H1 (cell line): ENCODE measurements at regions not wholly inside any gene's neighbourhood (a gene's known extent, or its start where the extent isn't known, plus 50 kb on each side); places are given as distances from the start of the nearest gene placed in this dataset.

ENCODE experiments used
- CTCF ChIA-PET: fragments of 300-600 bp; sonication (Branson Sonifier 250); formaldehyde crosslinking; loops from one replicate; lab custom pipeline; 2021; ENCODE audit not compliant: partially characterized antibody; lab: Charles Lee
- POLR2A ChIA-PET: fragments of 300-600 bp; sonication (Branson Sonifier 250); formaldehyde crosslinking; loops from one replicate; lab custom pipeline; 2021; ENCODE audit warnings: inconsistent platforms; ENCODE audit not compliant: partially characterized antibody; lab: Charles Lee
- DNase-seq, 2 experiments: peaks; one replicate each; pipeline versions ENCODE4 v3.0.0 to v3.0.0-alpha.2; 2010 to 2022; ENCODE audit warnings: low spot score in 2 of 2, low read depth in 1 of 2, mixed read lengths in 1 of 2
- FAIRE-seq: peaks from 2 replicates; lab custom pipeline; 2011; peaks lifted over from hg19 to GRCh38; lab: Jason Lieb, UNC
- H2AFZ ChIP-seq: 2 replicates; pipeline ENCODE4 v1.8.1; 2012; ENCODE audit warnings: low read length, inconsistent platforms
- H2AK5ac ChIP-seq: 2 replicates; pipeline ENCODE4 v1.6.1; 2013; ENCODE audit warnings: low read depth, low read length
- H2BK120ac ChIP-seq: replicated peaks from 2 replicates; pipeline ENCODE3; 2013; ENCODE audit warnings: low read depth, low read length, inconsistent platforms
- H2BK12ac ChIP-seq: 2 replicates; pipeline ENCODE4 v1.6.1; 2013; ENCODE audit warnings: low read depth, low read length
- H2BK15ac ChIP-seq: 2 replicates; pipeline ENCODE4 v1.6.1; 2013; ENCODE audit warnings: low read length
- H2BK20ac ChIP-seq: 2 replicates; pipeline ENCODE4 v1.6.1; 2013; ENCODE audit warnings: low read length
- H2BK5ac ChIP-seq: 2 replicates; pipeline ENCODE4 v1.6.1; 2013; ENCODE audit warnings: low read depth, low read length
- H3K14ac ChIP-seq: 2 replicates; pipeline ENCODE4 v1.6.1; 2013; ENCODE audit warnings: inconsistent platforms; ENCODE audit not compliant: insufficient read length
- H3K18ac ChIP-seq: 2 replicates; pipeline ENCODE4 v1.6.1; 2013; ENCODE audit warnings: low read length; ENCODE audit errors: extremely low read depth
- H3K23ac ChIP-seq: 2 replicates; pipeline ENCODE4 v1.6.1; 2013; ENCODE audit warnings: inconsistent platforms; ENCODE audit not compliant: insufficient read length
- H3K23me2 ChIP-seq: 2 replicates; pipeline ENCODE4 v1.6.1; 2013; ENCODE audit warnings: low read depth, low read length
- H3K27ac ChIP-seq: 2 replicates; pipeline ENCODE4 v1.6.1; 2011; ENCODE audit warnings: low read depth, low read length, inconsistent platforms
- H3K27me3 ChIP-seq, 4 experiments: replicated peaks in 1 of 4; 1 replicate in 1 of 4; 2 replicates in 3 of 4; pipeline versions ENCODE4 v1.6.1 to v1.8.1; 2011 to 2013; ENCODE audit warnings: low read length in 3 of 4, mild to moderate bottlenecking in 3 of 4, inconsistent platforms in 2 of 4, mixed read lengths in 2 of 4, moderate library complexity in 1 of 4; ENCODE audit not compliant: control insufficient read depth in 3 of 4, insufficient read depth in 3 of 4; ENCODE audit errors: extremely low read depth in 1 of 4
- H3K36me3 ChIP-seq, 4 experiments: 2 replicates each; pipeline versions ENCODE4 v1.6.1 to v1.8.1; 2011 to 2013; ENCODE audit warnings: mild to moderate bottlenecking in 4 of 4, low read length in 3 of 4, moderate library complexity in 2 of 4, control low read depth in 1 of 4, inconsistent platforms in 1 of 4; ENCODE audit not compliant: insufficient read depth in 4 of 4, control insufficient read depth in 2 of 4
- H3K4ac ChIP-seq: replicated peaks from 2 replicates; pipeline ENCODE3; 2013; ENCODE audit warnings: low read length, low read depth, mixed read lengths, inconsistent platforms; ENCODE audit not compliant: insufficient read length
- H3K4me1 ChIP-seq, 4 experiments: replicated peaks in 1 of 4; 1 replicate in 1 of 4; 2 replicates in 3 of 4; pipeline versions ENCODE4 v1.6.1 to v1.8.1; 2011 to 2013; ENCODE audit warnings: low read length in 3 of 4, inconsistent platforms in 2 of 4, mixed read lengths in 1 of 4; ENCODE audit not compliant: insufficient read depth in 4 of 4, control insufficient read depth in 3 of 4
- H3K4me2 ChIP-seq, 2 experiments: 2 replicates each; pipeline versions ENCODE4 v1.6.1 to v1.8.1; 2011 to 2013; ENCODE audit warnings: low read depth in 2 of 2, low read length in 2 of 2, control low read depth in 1 of 2, inconsistent platforms in 1 of 2, mild to moderate bottlenecking in 1 of 2; ENCODE audit not compliant: insufficient read depth in 1 of 2
- H3K4me3 ChIP-seq, 4 experiments: fragments of 200-600, 300-600 bp in 1 of 4; sonication (generic), shearing (Covaris generic), sonication (Bioruptor Twin) in 1 of 4; 2 replicates each; pipeline versions ENCODE4 v1.5.1 to v1.8.1; 2011 to 2016; ENCODE audit warnings: low read length in 4 of 4, low read depth in 3 of 4, control low read depth in 2 of 4, inconsistent platforms in 2 of 4, mild to moderate bottlenecking in 2 of 4, mixed read lengths in 1 of 4, moderate library complexity in 1 of 4; ENCODE audit not compliant: insufficient read depth in 2 of 4; ENCODE audit errors: extremely low read depth in 1 of 4
- H3K56ac ChIP-seq: replicated peaks from 2 replicates; pipeline ENCODE3; 2013; ENCODE audit warnings: low read depth, mild to moderate bottlenecking, mixed read lengths, low read length, inconsistent platforms; ENCODE audit not compliant: insufficient read length
- H3K79me1 ChIP-seq: 2 replicates; pipeline ENCODE4 v1.6.1; 2013; ENCODE audit warnings: low read depth, low read length, control low read depth
- H3K79me2 ChIP-seq, 2 experiments: 2 replicates each; pipeline versions ENCODE4 v1.6.1 to v1.8.1; 2012 to 2013; ENCODE audit warnings: low read length in 2 of 2, mild to moderate bottlenecking in 2 of 2, inconsistent platforms in 1 of 2; ENCODE audit not compliant: insufficient read depth in 2 of 2, control insufficient read depth in 1 of 2
- H3K9ac ChIP-seq, 4 experiments: replicated peaks in 1 of 4; 1 replicate in 1 of 4; 2 replicates in 3 of 4; pipeline versions ENCODE4 v1.6.1 to v1.8.1; 2011 to 2013; ENCODE audit warnings: low read depth in 3 of 4, low read length in 3 of 4, control low read depth in 2 of 4, mild to moderate bottlenecking in 2 of 4, moderate library complexity in 2 of 4, inconsistent platforms in 1 of 4; ENCODE audit errors: extremely low read depth in 1 of 4
- H3K9me3 ChIP-seq, 2 experiments: 2 replicates each; pipeline versions ENCODE4 v1.6.1 to v1.8.1; 2012 to 2013; ENCODE audit warnings: mild to moderate bottlenecking in 2 of 2, moderate library complexity in 2 of 2, control low read depth in 1 of 2, inconsistent platforms in 1 of 2, low read depth in 1 of 2, low read length in 1 of 2, mixed read lengths in 1 of 2; ENCODE audit not compliant: insufficient read depth in 2 of 2
- H4K20me1 ChIP-seq, 2 experiments: replicated peaks in 1 of 2; 2 replicates each; pipeline versions ENCODE3 to v1.8.1; 2011 to 2013; ENCODE audit warnings: inconsistent platforms in 2 of 2, low read length in 2 of 2, mild to moderate bottlenecking in 1 of 2; ENCODE audit not compliant: insufficient read depth in 2 of 2, control insufficient read depth in 1 of 2
- H4K5ac ChIP-seq: 2 replicates; pipeline ENCODE4 v1.6.1; 2013; ENCODE audit warnings: low read length, low read depth, mixed read lengths, inconsistent platforms; ENCODE audit not compliant: insufficient read length
- H4K8ac ChIP-seq: 2 replicates; pipeline ENCODE4 v1.8.0; 2013; ENCODE audit warnings: mild to moderate bottlenecking, moderate library complexity, low read length, inconsistent platforms; ENCODE audit not compliant: insufficient read depth; ENCODE audit errors: extremely low read depth
- H4K91ac ChIP-seq: replicated peaks from 2 replicates; pipeline ENCODE3; 2013; ENCODE audit warnings: low read length, mixed read lengths, inconsistent platforms; ENCODE audit not compliant: insufficient read length
- SIN3A ChIP-seq, 2 experiments: IDR thresholded peaks in 1 of 2; conservative IDR thresholded peaks in 1 of 2; 2 replicates each; pipeline ENCODE4 v1.6.1; 2011 to 2012; ENCODE audit warnings: low read length in 2 of 2, improper control_type of control experiment in 1 of 2, low read depth in 1 of 2, mild to moderate bottlenecking in 1 of 2
- SIRT6 ChIP-seq: IDR thresholded peaks from one replicate; pipeline ENCODE4 v1.7.1; 2012; ENCODE audit warnings: low read length, inconsistent platforms
- SP1 ChIP-seq: IDR thresholded peaks from 2 replicates; pipeline ENCODE4 v1.6.1; 2011; ENCODE audit warnings: low read depth, low read length
- TBP ChIP-seq: IDR thresholded peaks from 2 replicates; pipeline ENCODE4 v1.6.1; 2011; ENCODE audit warnings: low read depth, low read length, improper control_type of control experiment
- TCF12 ChIP-seq: IDR thresholded peaks from 2 replicates; pipeline ENCODE4 v1.6.1; 2011; ENCODE audit warnings: low read depth, mild to moderate bottlenecking, low read length
- WGBS, 2 experiments: shearing (Covaris generic) in 1 of 2; methylation state at CpG; one replicate each; pipeline versions ENCODE4 v1.1.6 to v1.1.7; 2013 to 2015; ENCODE audit warnings: low lambda C conversion rate in 2 of 2, mixed read lengths in 2 of 2, inconsistent platforms in 1 of 2, low coverage in 1 of 2, missing lambda C conversion rate in 1 of 2; ENCODE audit not compliant: insufficient replicate concordance in 2 of 2, insufficient coverage in 1 of 2, insufficient read length in 1 of 2; ENCODE audit errors: extremely low coverage in 1 of 2, missing lambda C conversion rate in 1 of 2; 5-methylcytosine and 5-hydroxymethylcytosine counted together

DNA sequence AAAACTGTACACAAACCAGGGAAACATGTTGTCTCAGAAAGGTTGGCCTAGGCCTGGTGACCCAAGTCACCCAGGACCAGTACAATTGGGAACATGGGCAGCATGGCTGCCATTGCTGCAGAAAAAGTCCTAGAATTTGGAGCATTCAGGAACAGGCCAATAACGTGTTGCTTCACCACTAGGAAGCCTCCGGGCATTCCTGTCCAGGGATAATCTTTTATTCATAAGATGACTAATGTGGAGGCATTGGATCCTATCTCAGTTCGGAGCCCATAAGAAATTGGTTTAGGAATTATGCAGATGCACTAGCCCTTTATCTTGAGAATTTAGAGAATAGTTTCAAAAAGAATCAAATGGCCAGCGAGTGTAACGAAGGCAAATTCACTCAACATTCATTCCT is 242.8 kb upstream of the NDST4 start:
- H2BK15ac ChIP-seq: no peak overlapping the region
- POLR2A ChIA-PET: no interaction called here
- no peak overlapping the region for H4K5ac ChIP-seq
- H3K79me1 ChIP-seq: no peaks in the 10 kb centered on the region
- H2BK5ac ChIP-seq: no peak overlapping the region
- H3K9ac ChIP-seq: no peak overlapping the region
- H3K4me2 ChIP-seq: no peak overlapping the region
- CTCF ChIA-PET: no interaction called here
- no peak overlapping the region for H4K8ac ChIP-seq
- no peaks in the 10 kb centered on the region for H3K79me2 ChIP-seq
- H3K36me3 ChIP-seq: no peaks in the 10 kb centered on the region
- no peak overlapping the region for H3K18ac ChIP-seq
- no peak overlapping the region for H3K56ac ChIP-seq
- H3K27ac ChIP-seq: no peak overlapping the region
- H3K27me3 ChIP-seq: no peaks in the 10 kb centered on the region
- no peak overlapping the region for H2BK120ac ChIP-seq
- H3K14ac ChIP-seq: no peak overlapping the region
- H2BK12ac ChIP-seq: no peak overlapping the region
- TF ChIP-seq SP1 (no peak), SIRT6 (no peak), TBP (no peak), TCF12 (no peak), SIN3A (conservative IDR thresholded peaks at IDR 0.05 in 1 of 2, IDR thresholded peaks at IDR 0.05 in 1 of 2; ENCODE audit: low read depth in 1 of 2, low read length in 2 of 2) (no peak)
- H4K20me1 ChIP-seq: no peaks in the 10 kb centered on the region
- H2AFZ ChIP-seq: no peak overlapping the region
- H3K23ac ChIP-seq: no peak overlapping the region
- no peaks in the 10 kb centered on the region; a peak in 1 of 4 replicates for H3K9me3 ChIP-seq
- H3K4me3 ChIP-seq: no peak overlapping the region
- no peak overlapping the region for H2AK5ac ChIP-seq
- WGBS, 2 experiments: 95% methylated on average over 5 of the region's 5 CpGs; no CpG with 5 or more reads in 1 of the 2 experiments
- H3K4ac ChIP-seq: no peak overlapping the region
- no peak overlapping the region for H2BK20ac ChIP-seq
- no peak for FAIRE-seq
- H3K4me1 ChIP-seq: no peaks in the 10 kb centered on the region
- no peak for DNase-seq
- H4K91ac ChIP-seq: no peak overlapping the region
- H3K23me2 ChIP-seq: 0 out of 2 replicates have a peak, but pooled peaks cover 1% of the 10 kb centered on the region
